ENCODE measurements at regions not wholly inside any gene's neighbourhood (a gene's known extent, or its start where the extent isn't known, plus 50 kb on each side); places are given as distances from the start of the nearest gene placed in this dataset.
"Not testable (repeated sequence)": the region's sequence is repeated elsewhere in the genome, so short reads cannot be mapped to it uniquely, and the experiment has no call there.

DNA sequence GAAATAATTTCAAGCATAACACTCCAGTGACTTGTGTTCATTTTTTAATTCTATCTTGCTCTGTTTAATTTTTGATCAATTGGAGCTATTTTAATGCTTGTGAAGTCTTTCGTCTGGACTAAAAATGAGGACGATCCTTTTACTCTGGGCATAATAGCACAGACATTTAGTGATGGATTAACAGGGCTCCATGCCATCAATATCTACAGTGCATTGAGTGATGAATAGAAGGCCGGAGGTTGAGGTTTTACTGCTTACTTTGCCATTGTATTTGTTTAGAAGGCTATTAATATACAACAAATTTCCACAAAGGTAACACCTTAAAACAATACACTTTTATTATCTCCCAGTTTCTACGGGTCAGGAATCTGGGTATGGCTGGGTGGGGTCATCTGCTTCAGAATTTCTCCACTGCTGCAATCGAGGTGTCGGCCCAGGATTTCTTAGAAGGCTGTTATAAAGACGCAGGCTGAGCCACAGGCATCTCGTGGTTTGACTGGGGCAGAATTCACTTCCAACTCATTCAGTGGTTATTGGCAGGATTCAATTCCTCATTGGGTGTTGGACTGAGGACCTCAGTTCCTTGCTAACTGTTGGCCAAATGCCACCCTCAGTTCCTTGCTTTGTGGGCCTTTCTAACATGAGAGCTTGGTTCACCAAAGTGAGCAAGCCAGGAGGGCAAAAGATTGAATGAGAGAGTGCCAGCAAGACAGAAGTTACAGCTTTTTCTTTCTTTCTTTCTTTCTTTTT is 265.4 kb upstream of the VLDLR start:
- DNase-seq, result no peak

DNA sequence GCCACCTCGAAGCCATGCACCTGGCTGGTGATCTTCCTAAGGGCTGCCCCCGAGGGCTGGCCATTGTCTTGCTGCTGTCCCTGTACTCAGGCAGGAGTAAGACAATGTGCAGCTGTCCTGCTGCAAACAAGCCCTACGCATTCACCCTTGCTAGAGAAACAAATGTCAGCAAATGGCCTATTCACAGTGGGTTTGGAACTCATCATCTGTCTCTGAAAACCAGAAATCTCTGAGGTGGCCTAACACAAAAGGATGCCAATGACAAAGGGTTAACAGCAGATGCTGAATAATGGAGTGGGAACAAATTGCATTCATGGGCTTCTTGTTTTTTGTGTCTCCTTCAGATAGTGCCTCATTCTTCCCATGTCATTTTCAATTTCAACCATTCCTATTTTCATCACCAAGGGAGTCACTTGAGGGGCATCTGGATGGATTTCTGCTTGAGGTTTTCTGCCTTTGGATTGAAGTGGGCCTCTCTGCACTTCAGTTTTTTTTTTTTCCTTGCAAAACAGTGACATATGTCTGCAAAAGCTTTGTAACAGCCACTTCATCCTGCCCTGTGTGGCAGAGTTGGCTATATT is 261.6 kb upstream of the VLDLR start:
- no peak for DNase-seq

DNA sequence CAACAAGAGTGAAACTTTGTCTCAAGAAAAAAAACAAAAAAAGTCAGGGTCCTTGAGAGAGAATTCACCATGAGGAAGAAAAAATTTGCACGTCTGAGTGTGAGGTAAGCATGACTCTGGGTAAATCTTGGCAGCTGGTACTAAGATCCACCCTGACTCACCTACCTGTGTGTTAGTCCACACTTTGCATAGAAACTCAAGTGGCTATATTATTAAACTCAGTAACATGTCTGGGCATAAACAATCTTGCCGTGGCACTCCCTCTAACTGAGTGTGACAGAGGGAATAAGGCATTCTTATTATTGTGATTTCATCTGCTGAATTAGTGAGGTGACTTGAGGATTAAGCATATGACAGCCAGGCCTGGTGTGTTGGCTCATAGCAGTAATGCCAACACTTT is 259.4 kb upstream of the VLDLR start:
- DNase-seq, result no peak

GRCh38 chr9:2363138-2363745 is 258.3 kb upstream of the VLDLR start:
- no peak for DNase-seq

DNA sequence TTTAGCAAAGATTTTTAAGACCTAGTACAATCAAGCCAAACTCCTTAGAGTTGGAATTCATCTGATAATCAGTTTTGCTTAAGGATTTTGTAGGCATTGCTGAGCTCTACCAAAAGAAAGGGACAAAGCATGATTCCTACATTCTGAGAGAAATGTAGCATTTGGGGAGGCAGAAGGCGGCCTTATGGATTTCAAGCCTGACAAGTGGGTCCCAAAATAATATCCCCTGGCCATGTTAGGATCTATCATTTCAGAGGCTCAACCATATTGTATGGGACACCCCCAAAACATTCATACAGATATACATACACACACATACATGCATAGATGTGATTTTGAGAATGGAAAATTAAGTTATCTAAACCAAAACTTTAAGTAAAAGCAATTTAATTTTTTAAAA is 257.8 kb upstream of the VLDLR start:
- no peak for DNase-seq

GRCh38 chr9:2367970-2368369 is 253.6 kb upstream of the VLDLR start:
- DNase-seq, result no peak

DNA sequence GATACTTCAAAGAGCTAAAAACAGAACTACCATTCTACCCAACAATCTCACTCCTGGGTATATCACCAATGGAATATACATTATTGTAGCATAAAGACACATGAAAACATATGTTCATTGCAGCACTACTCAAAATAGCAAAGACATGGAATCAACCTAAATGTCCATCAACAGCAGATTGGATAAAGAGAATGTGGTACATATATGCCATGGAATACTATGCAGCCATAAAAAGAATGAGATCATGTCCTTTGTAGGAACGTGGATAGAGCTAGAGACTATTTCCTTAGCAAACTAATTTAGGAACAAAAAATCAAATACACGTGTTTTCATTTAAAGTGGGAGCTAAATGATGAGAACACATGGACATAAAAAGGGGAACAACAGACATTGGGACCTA is 247.9 kb upstream of the VLDLR start:
- no peak for DNase-seq

GRCh38 chr9:2375114-2375513 is 246.5 kb upstream of the VLDLR start:
- DNase-seq, result no peak

GRCh38 chr9:2377117-2377516 is 244.5 kb upstream of the VLDLR start:
- DNase-seq, result no peak

DNA sequence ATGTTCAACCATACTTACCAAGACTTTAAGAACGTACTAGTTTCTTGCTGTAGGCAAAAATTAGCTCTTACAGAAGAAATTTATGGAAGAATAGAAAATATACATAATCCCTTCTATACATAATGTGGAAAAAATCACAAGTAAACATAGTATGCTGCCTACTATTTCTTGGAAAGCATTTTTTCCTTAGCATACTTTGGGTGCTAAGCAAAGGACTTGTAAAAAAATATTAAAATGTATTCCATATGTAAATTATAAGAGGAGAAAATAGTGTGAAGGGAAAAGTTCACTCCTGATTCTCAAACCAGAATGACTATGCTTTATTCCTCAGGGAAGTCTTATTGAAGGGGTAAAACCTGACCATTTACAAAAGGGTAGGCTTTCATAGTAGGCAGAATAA is 243.8 kb upstream of the VLDLR start:
- DNase-seq, result no peak

GRCh38 chr9:2378266-2378665 is 243.3 kb upstream of the VLDLR start:
- DNase-seq, result no peak

DNA sequence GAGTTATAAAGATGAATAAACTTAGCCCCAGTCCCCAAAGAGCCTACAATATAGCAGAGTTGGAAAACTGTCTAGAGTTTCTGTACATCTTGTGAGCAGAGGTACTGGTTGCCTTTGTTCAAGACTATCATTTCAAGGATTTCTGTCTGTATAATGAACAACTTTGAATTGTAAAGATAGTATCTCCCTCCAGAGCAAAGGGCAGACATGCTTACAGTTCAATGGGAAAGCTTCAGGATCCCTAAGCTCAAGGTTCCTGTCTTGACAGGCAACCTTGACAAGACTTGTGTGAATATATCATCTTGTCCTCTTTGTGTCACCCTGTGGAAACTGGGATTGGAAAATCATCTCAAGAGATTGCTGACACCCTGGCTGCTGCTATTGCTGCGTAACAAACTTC is 242.8 kb upstream of the VLDLR start:
- no peak for DNase-seq

- DNase-seq, result no peak
Measured at GRCh38 chr9:2384741-2385140, 236.8 kb upstream of the VLDLR start.

GRCh38 chr9:2385746-2386145 is 235.8 kb upstream of the VLDLR start:
- DNase-seq, result no peak

GRCh38 chr9:2386566-2386965 is 235.0 kb upstream of the VLDLR start:
- DNase-seq, result no peak

GRCh38 chr9:2387166-2387565 is 234.4 kb upstream of the VLDLR start:
- no peak for DNase-seq

DNA sequence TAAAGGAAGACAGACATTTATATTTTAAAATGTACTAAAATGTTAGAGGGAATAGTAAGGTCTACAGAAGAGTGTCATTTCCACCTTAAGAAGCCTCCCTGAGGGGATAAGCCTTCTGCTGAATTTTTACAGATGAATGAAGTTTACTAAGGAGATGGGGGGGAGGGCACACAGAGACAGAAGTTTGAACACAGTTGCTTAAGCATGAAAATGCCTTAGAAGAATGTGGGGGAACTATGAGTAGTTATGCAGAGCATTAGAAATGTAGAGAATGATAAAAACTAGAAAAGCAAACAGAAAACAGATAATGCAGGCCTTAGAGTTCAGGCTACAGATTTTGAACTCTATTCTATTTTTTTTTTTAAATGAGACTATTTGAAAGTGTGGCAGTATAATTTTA is 232.2 kb upstream of the VLDLR start:
- DNase-seq, result no peak

GRCh38 chr9:2390028-2390427 is 231.6 kb upstream of the VLDLR start:
- DNase-seq, result no peak

- not testable (repeated sequence) for DNase-seq
Measured at GRCh38 chr9:2391509-2392132, 230.0 kb upstream of the VLDLR start.

DNA sequence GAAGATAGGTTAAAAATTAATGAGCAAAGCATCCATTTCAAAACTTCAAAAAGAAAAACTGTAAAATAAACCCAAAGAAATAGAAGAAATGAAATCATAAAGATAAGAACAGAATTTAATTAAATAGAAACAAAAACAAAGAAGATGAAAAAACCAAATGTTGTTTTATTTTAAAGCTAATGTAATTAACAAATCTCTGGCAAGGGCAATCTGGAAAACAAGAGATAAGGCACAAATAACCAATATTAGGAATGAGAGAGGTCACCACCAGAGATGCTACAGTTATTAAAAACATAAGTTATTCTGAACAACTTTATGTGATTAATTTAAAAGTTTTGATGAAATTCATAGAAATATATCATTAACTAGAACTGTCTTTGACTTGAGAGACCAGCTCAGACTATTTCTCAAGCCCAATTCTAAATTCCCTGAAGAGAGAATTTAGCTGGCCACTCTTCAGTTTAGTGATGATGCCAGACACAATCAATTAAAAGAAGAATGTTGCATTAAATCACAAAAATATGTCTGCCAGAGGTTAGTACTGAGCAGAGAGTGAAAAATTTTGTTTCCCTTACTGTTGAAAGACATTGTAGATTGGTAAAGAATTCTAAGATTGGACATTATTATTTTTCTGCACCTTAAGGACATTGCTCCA is 227.4 kb upstream of the VLDLR start:
- not testable (repeated sequence) for DNase-seq

DNA sequence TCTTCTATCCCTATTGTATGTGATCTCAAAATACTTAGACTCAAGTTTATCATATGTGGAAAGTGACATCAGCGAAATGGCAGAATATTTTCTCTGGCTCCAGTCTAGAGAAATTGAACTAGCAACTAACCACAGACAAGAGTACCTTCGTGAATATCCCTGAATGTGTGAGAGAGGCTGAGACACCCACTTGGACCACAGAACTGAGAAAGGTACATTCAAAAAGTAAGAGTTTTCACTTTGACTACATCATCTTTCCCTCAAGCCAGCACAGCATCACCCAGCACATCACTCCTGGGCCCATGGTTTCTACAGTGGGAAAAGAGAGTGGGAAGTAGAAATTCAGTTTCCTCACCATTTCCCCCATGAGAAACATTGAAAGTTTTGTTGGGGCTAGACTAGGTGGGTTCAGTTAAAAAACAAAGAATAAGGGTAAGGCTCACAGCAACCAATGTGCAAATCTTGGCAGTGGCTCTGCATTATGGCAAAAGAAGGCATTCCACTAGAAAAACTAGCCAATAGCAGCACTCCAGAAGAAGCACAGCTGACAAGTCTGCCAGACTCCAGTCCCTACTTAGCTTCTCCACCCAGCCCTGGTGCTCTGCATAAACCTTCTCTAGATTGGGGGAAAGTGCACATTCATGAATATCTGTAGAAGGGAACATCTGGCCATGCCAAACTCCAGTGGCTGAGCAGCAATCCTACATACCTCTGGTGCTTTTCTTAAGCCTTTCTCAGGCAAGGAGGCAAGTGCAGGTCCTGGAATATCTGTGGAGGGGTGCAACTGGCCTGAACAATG is 225.6 kb upstream of the VLDLR start:
- no peak for DNase-seq

DNA sequence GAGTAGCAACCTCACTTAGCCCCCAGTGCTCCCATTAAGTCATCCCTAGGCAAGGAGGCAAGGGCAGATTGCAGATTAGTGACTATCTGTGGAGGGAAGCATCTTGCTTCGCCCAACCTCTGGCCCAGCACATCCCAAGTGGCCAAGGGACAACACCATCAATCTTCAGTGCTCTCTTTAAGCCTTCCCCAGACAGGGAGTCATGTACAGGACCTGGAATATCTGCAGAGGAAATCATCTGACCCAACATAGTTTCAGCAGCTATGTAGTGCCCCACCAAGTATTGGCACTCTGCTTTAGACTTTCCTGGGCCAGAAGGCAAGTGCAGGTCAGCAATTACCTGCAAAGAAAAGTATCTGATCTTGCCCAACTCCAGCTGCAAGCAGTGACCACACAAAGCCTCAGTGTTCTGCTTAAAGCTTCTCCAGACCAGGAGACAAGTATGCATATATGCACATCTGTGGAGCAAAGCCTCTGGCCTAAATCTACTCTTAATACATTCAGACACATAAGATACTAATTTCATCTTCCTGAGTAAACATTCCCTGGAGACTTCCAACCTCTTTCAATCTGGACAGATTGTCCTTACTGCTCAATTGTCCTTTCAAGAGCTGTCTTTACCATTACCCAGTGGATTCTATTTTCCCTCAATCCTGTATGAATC is 224.8 kb upstream of the VLDLR start:
- no peak for DNase-seq
